CD14-positive monocyte (primary cell): ENCODE measurements at regions not wholly inside any gene's neighbourhood (a gene's known extent, or its start where the extent isn't known, plus 50 kb on each side); places are given as distances from the start of the nearest gene placed in this dataset.

Experiments
- DNase-seq, 3 donors: peaks; one replicate each; pipeline ENCODE4 v3.0.0-alpha.2; 2011 to 2022
- H2AFZ ChIP-seq: 2 replicates; pipeline ENCODE4 v1.6.0; 2012; ENCODE audit warnings: mild to moderate bottlenecking, low read depth, low read length, inconsistent platforms; ENCODE audit not compliant: insufficient read depth, poor library complexity, severe bottlenecking
- H3K27ac ChIP-seq, 2 donors: 1 replicate in 1 of 2; 2 replicates in 1 of 2; pipeline ENCODE4 v1.5.1; 2012 to 2013; ENCODE audit warnings: low read length in 2 of 2, control low read depth in 1 of 2, inconsistent platforms in 1 of 2, low read depth in 1 of 2, mild to moderate bottlenecking in 1 of 2
- H3K27me3 ChIP-seq, 2 donors: one replicate each; pipeline versions ENCODE4 v1.6.0 to v1.6.1; 2011 to 2013; ENCODE audit warnings: low read length in 2 of 2; ENCODE audit not compliant: control insufficient read depth in 2 of 2, insufficient read depth in 2 of 2
- H3K36me3 ChIP-seq, 2 donors: replicated peaks in 1 of 2; 1 replicate in 1 of 2; 2 replicates in 1 of 2; pipeline versions ENCODE4 v1.5.1 to v1.6.1; 2012 to 2013; ENCODE audit warnings: low read length in 2 of 2, control low read depth in 1 of 2, inconsistent platforms in 1 of 2, mild to moderate bottlenecking in 1 of 2; ENCODE audit not compliant: insufficient read depth in 2 of 2, control insufficient read depth in 1 of 2
- H3K4me1 ChIP-seq, 2 donors: 1 replicate in 1 of 2; 2 replicates in 1 of 2; pipeline versions ENCODE4 v1.5.1 to v1.6.1; 2012 to 2013; ENCODE audit warnings: low read length in 2 of 2, control low read depth in 1 of 2, inconsistent platforms in 1 of 2, mild to moderate bottlenecking in 1 of 2, moderate library complexity in 1 of 2; ENCODE audit not compliant: insufficient read depth in 2 of 2, control insufficient read depth in 1 of 2
- H3K4me2 ChIP-seq: replicated peaks from 2 replicates; pipeline ENCODE3; 2012; ENCODE audit warnings: low read length, moderate library complexity, mild to moderate bottlenecking; ENCODE audit not compliant: poor library complexity, severe bottlenecking; ENCODE audit errors: extremely low read depth
- H3K4me3 ChIP-seq, 3 experiments: fragments of 200-600 bp in 1 of 3; sonication (generic) in 1 of 3; replicated peaks in 1 of 3; 1 replicate in 2 of 3; 2 replicates in 1 of 3; pipeline ENCODE4 v1.5.1; 2011 to 2013; ENCODE audit warnings: low read length in 3 of 3, mild to moderate bottlenecking in 3 of 3, control low read depth in 2 of 3, low read depth in 2 of 3, inconsistent platforms in 1 of 3, moderate library complexity in 1 of 3
- H3K79me2 ChIP-seq: 2 replicates; pipeline ENCODE4 v1.6.0; 2012; ENCODE audit warnings: mild to moderate bottlenecking, control low read depth, inconsistent platforms, low read length, moderate library complexity; ENCODE audit not compliant: insufficient read depth
- H3K9ac ChIP-seq: 2 replicates; pipeline ENCODE4 v1.6.0; 2017; ENCODE audit warnings: low read length, mild to moderate bottlenecking; ENCODE audit not compliant: insufficient read depth, poor library complexity, severe bottlenecking
- H3K9me3 ChIP-seq, 2 donors: replicated peaks in 1 of 2; 1 replicate in 1 of 2; 2 replicates in 1 of 2; pipeline versions ENCODE4 v1.5.1 to v1.6.1; 2012 to 2013; ENCODE audit warnings: low read length in 2 of 2, control low read depth in 1 of 2; ENCODE audit not compliant: control insufficient read depth in 1 of 2, insufficient read depth in 1 of 2
- H4K20me1 ChIP-seq: 2 replicates; pipeline ENCODE4 v1.6.0; 2012; ENCODE audit warnings: mild to moderate bottlenecking, low read length, control low read depth, moderate library complexity; ENCODE audit not compliant: insufficient read depth
- H3K27ac Mint-ChIP-seq, 7 donors: one replicate each; pipeline ENCODE4 v1.8.0; 2020; ENCODE audit warnings: mild to moderate bottlenecking in 7 of 7, mixed read lengths in 7 of 7, moderate library complexity in 6 of 7, inconsistent platforms in 2 of 7
- H3K27me3 Mint-ChIP-seq, 3 donors: one replicate each; pipeline ENCODE4 v1.8.0; 2021 to 2022; ENCODE audit warnings: low read depth in 3 of 3, mild to moderate bottlenecking in 3 of 3, mixed read lengths in 3 of 3, moderate library complexity in 3 of 3, inconsistent platforms in 1 of 3
- H3K36me3 Mint-ChIP-seq, 2 donors: one replicate each; pipeline ENCODE4 v1.8.0; 2020; ENCODE audit warnings: mixed read lengths in 2 of 2, inconsistent platforms in 1 of 2, mild to moderate bottlenecking in 1 of 2
- H3K4me1 Mint-ChIP-seq: one replicate; pipeline ENCODE4 v1.8.0; 2020; ENCODE audit warnings: mild to moderate bottlenecking, mixed read lengths
- H3K4me3 Mint-ChIP-seq, 2 donors: one replicate each; pipeline ENCODE4 v1.8.0; 2020; ENCODE audit warnings: mild to moderate bottlenecking in 2 of 2, mixed read lengths in 2 of 2, moderate library complexity in 1 of 2
- H3K9me3 Mint-ChIP-seq, 7 donors: one replicate each; pipeline ENCODE4 v1.8.0; 2020 to 2022; ENCODE audit warnings: mixed read lengths in 7 of 7, mild to moderate bottlenecking in 6 of 7, moderate library complexity in 6 of 7, inconsistent platforms in 2 of 7
- CTCF ChIP-seq: fragments of 200-600 bp; IDR thresholded peaks from one replicate; pipeline ENCODE4 v1.8.0; 2022; ENCODE audit warnings: antibody characterized with exemption, mild to moderate bottlenecking
- WGBS: methylation state at CpG from one replicate; pipeline ENCODE4 v1.1.5; 2013; ENCODE audit warnings: missing lambda C conversion rate; ENCODE audit not compliant: insufficient coverage; 5-methylcytosine and 5-hydroxymethylcytosine counted together
- intact Hi-C, 2 donors: fragments of 100-400 bp; cut with micrococcal nuclease; formaldehyde crosslinking; loops; one replicate each; pipeline versions ENCODE4 v1.15.0 to v1.15.1; 2023

GRCh38 chr22:27295040-27295439 lies 506.5 kb downstream of the MN1 start:
- Histone ChIP-seq H3K27me3 (no peaks in the 10 kb centered on the region), H3K9ac (no peak overlapping the region), H4K20me1 (no peaks in the 10 kb centered on the region), H2AFZ (no peak overlapping the region), H3K36me3 (no peaks in the 10 kb centered on the region), H3K27ac (no peak overlapping the region), H3K9me3 (no peaks in the 10 kb centered on the region), H3K4me1 (no peaks in the 10 kb centered on the region), H3K4me2 (no peak overlapping the region), H3K79me2 (no peaks in the 10 kb centered on the region), H3K4me3 (no peak overlapping the region)
- Mint-ChIP-seq H3K27ac (no peak overlapping the region), H3K4me1 (no peaks in the 10 kb centered on the region), H3K4me3 (peak overlapping the region in 1 of 2 donors; percentile 5), H3K36me3 (no peaks in the 10 kb centered on the region), H3K27me3 (peaks cover 16 to 25% (median 24%) of the 10 kb centered on the region in 3 donors), H3K9me3 (no peaks in the 10 kb centered on the region)
- DNase-seq = no peak
- TF ChIP-seq CTCF = no peak
- 72% methylated on average over 3 of the region's 3 CpGs for WGBS
- intact Hi-C loops = no loop called here

GRCh38 chr22:27295605-27296004 lies 506.0 kb downstream of the MN1 start:
- H4K20me1 ChIP-seq = no peaks in the 10 kb centered on the region
- no peaks in the 10 kb centered on the region for H3K4me1 ChIP-seq
- H3K79me2 ChIP-seq = no peaks in the 10 kb centered on the region
- H3K27ac ChIP-seq = no peak overlapping the region
- H3K9me3 ChIP-seq = no peaks in the 10 kb centered on the region
- no peak overlapping the region for H3K4me2 ChIP-seq
- DNase-seq = no peak
- Mint-ChIP-seq H3K9me3 (no peaks in the 10 kb centered on the region), H3K27ac (peak overlapping the region in 1 of 7 donors; percentile 16), H3K4me3 (no peak overlapping the region), H3K27me3 (peaks cover 16 to 25% (median 24%) of the 10 kb centered on the region in 3 donors), H3K4me1 (no peaks in the 10 kb centered on the region), H3K36me3 (no peaks in the 10 kb centered on the region)
- intact Hi-C loops = no loop called here
- H3K4me3 ChIP-seq = no peak overlapping the region
- no peak for TF ChIP-seq CTCF
- no peak overlapping the region for H2AFZ ChIP-seq
- WGBS = no CpG with 5 or more reads among the region's 1 CpG
- no peaks in the 10 kb centered on the region for H3K27me3 ChIP-seq
- H3K9ac ChIP-seq = no peak overlapping the region
- no peaks in the 10 kb centered on the region for H3K36me3 ChIP-seq
